HUES64 (cell line): ENCODE measurements at regions not wholly inside any gene's neighbourhood (a gene's known extent, or its start where the extent isn't known, plus 50 kb on each side); places are given as distances from the start of the nearest gene placed in this dataset.

ENCODE experiments used
- H3K27ac ChIP-seq: 2 replicates; pipeline ENCODE4 v1.7.0; 2013; ENCODE audit warnings: low read depth, low read length, inconsistent platforms
- H3K27me3 ChIP-seq: 2 replicates; pipeline ENCODE4 v1.6.1; 2013; ENCODE audit warnings: mild to moderate bottlenecking, low read length; ENCODE audit not compliant: insufficient read depth
- H3K36me3 ChIP-seq: 2 replicates; pipeline ENCODE4 v1.6.1; 2013; ENCODE audit warnings: mild to moderate bottlenecking, low read length; ENCODE audit not compliant: insufficient read depth
- H3K4me1 ChIP-seq: 2 replicates; pipeline ENCODE4 v1.6.1; 2013; ENCODE audit warnings: mild to moderate bottlenecking, low read length, moderate library complexity; ENCODE audit not compliant: insufficient read depth
- H3K4me3 ChIP-seq: 2 replicates; pipeline ENCODE4 v1.5.1; 2013; ENCODE audit warnings: mild to moderate bottlenecking, low read length, moderate library complexity
- H3K9ac ChIP-seq: 2 replicates; pipeline ENCODE4 v1.6.1; 2013; ENCODE audit warnings: mild to moderate bottlenecking, low read depth, low read length
- H3K9me3 ChIP-seq: 2 replicates; pipeline ENCODE4 v1.6.1; 2013; ENCODE audit warnings: low read depth, low read length; ENCODE audit not compliant: insufficient read depth
- WGBS: fragments of 150-250, 120-280 bp; methylation state at CpG from one replicate; pipeline ENCODE4 v1.1.7; 2013; ENCODE audit warnings: missing lambda C conversion rate; 5-methylcytosine and 5-hydroxymethylcytosine counted together

- H3K9me3 ChIP-seq, result no peaks in the 10 kb centered on the region
- H3K9ac ChIP-seq, result no peak overlapping the region
- no peaks in the 10 kb centered on the region for H3K27me3 ChIP-seq
- no peak overlapping the region for H3K4me3 ChIP-seq
- no peaks in the 10 kb centered on the region for H3K36me3 ChIP-seq
- H3K4me1 ChIP-seq, result no peaks in the 10 kb centered on the region
- H3K27ac ChIP-seq, result no peak overlapping the region
Measured at GRCh38 chr10:64977915-64978314, 1456.7 kb downstream of the REEP3 start.

DNA sequence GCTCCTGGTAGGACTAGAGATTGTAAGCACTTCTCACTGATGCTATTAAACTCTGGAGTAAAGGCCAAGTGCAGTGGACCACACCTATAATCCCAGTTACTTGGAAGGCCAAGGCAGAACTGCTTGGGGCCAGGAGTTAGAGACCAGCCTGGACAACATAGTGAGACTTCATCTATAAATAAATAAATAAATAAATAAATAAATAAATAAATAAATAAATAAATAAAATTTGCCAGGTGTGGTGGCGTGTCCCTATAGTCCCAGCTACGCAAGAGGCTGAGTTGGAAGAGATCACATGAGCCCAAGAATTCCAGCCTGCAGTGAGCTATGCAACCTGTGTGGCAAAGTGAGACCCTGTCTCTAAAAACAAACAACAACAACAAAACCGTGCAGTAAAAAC lies 1475.7 kb downstream of the REEP3 start:
- Histone ChIP-seq H3K27ac (no peak overlapping the region), H3K36me3 (no peaks in the 10 kb centered on the region), H3K4me3 (no peak overlapping the region), H3K4me1 (no peaks in the 10 kb centered on the region), H3K9ac (no peak overlapping the region), H3K27me3 (no peaks in the 10 kb centered on the region), H3K9me3 (no peaks in the 10 kb centered on the region)
- 99% methylated on average over 3 of the region's 3 CpGs for WGBS

DNA sequence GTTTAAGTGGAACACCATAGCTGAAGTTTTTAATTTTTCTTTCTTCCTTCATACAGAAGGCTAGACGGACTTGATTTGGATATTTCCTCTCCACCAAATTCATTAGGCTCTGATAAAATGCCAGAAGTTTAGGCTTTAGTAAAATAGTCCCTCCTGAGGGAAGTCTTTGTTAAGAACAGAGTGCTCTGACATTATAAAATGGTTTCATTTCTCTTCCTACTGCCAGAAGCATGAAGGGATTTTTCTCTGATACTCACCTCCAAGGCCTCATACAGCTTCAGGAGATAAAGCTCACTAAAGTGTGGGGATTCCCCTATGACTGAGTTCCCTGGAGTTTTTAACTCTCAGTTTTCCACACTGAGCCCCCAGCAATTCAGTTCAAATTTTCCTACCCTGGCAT lies 1489.6 kb downstream of the REEP3 start:
- Histone ChIP-seq H3K36me3 (no peaks in the 10 kb centered on the region), H3K4me1 (no peaks in the 10 kb centered on the region)
- WGBS, result no CpG with 5 or more reads among the region's 1 CpG

GRCh38 chr10:65017523-65017922 lies 1496.3 kb downstream of the REEP3 start:
- Histone ChIP-seq H3K27me3 (no peaks in the 10 kb centered on the region), H3K4me3 (no peak overlapping the region), H3K9me3 (peaks cover 4% of the 10 kb centered on the region; the same call in 1 of the 2 replicates), H3K27ac (no peak overlapping the region), H3K9ac (no peak overlapping the region), H3K4me1 (no peaks in the 10 kb centered on the region), H3K36me3 (no peaks in the 10 kb centered on the region)
- WGBS, result 96% methylated on average over 7 of the region's 7 CpGs

More for the DNA sequence above, 1489.6 kb downstream of the REEP3 start:
- H3K27ac ChIP-seq, result no peak overlapping the region
- no peaks in the 10 kb centered on the region for H3K9me3 ChIP-seq
- no peak overlapping the region for H3K4me3 ChIP-seq
- no peak overlapping the region for H3K9ac ChIP-seq
- H3K27me3 ChIP-seq, result no peaks in the 10 kb centered on the region

- Histone ChIP-seq H3K36me3 (no peaks in the 10 kb centered on the region), H3K9ac (no peak overlapping the region), H3K27me3 (no peaks in the 10 kb centered on the region)
Measured at GRCh38 chr10:65024886-65025285, 1503.7 kb downstream of the REEP3 start.

DNA sequence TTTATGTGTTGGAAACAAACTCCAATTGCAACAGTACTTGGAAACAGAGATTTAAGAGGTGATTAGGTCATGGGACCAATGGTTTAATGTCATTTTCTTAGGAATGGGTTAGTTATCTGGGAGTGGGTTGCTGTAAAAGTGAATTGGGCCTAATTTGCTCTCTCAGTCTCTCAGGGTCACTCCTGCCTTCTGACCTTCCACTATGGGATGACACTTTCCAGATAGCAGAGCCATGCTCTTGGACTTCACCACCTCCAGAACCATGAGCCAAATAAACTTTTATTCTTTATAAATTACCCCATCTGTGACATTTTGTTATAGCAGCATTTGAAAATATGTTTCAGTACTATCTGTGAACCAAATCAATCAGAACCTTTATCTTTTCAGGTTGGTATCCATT lies 1509.1 kb downstream of the REEP3 start:
- no peaks in the 10 kb centered on the region for H3K27me3 ChIP-seq
- no peaks in the 10 kb centered on the region for H3K4me1 ChIP-seq
- H3K4me3 ChIP-seq, result no peak overlapping the region
- peaks cover 25% of the 10 kb centered on the region for H3K9me3 ChIP-seq
- H3K27ac ChIP-seq, result no peak overlapping the region
- H3K36me3 ChIP-seq, result no peaks in the 10 kb centered on the region
- no peak overlapping the region for H3K9ac ChIP-seq

More at GRCh38 chr10:65024886-65025285, 1503.7 kb downstream of the REEP3 start:
- no peak overlapping the region for H3K27ac ChIP-seq
- H3K9me3 ChIP-seq, result peaks cover 5% of the 10 kb centered on the region; the same call in 1 of the 2 replicates
- no peak overlapping the region for H3K4me3 ChIP-seq
- no peaks in the 10 kb centered on the region for H3K4me1 ChIP-seq

- H3K27me3 ChIP-seq, result no peaks in the 10 kb centered on the region
- 90% methylated on average over 3 of the region's 4 CpGs for WGBS
- H3K9me3 ChIP-seq, result peaks cover 29% of the 10 kb centered on the region
- no peak overlapping the region for H3K9ac ChIP-seq
- H3K4me3 ChIP-seq, result no peak overlapping the region
- H3K36me3 ChIP-seq, result no peaks in the 10 kb centered on the region
- no peak overlapping the region for H3K27ac ChIP-seq
- H3K4me1 ChIP-seq, result no peaks in the 10 kb centered on the region
Measured at GRCh38 chr10:65032867-65033769, 1511.9 kb downstream of the REEP3 start.

DNA sequence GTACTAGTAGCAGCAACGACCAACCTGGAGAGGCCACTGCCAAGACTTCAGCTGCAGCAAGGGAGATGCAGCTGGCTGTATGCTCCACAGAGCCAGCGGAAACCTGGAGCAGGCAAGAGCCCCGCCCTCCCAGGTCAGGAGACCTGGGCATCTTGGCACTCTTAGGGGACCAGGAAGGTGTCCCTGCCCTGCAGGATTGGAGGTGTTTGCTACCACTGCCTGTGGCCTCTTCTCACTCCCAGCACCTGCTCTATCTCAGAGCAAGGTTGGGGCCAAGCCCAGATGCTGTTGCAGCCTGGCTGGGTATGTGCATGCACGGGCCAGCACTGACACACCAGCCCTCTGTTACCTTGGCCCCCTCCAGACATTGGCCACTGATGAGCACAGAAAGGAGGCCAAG lies 1512.8 kb downstream of the REEP3 start:
- 95% methylated on average over 4 of the region's 4 CpGs for WGBS
- Histone ChIP-seq H3K4me3 (no peak overlapping the region), H3K27me3 (no peaks in the 10 kb centered on the region), H3K4me1 (no peaks in the 10 kb centered on the region), H3K27ac (no peak overlapping the region), H3K9me3 (peaks cover 29% of the 10 kb centered on the region), H3K9ac (no peak overlapping the region), H3K36me3 (no peaks in the 10 kb centered on the region)

DNA sequence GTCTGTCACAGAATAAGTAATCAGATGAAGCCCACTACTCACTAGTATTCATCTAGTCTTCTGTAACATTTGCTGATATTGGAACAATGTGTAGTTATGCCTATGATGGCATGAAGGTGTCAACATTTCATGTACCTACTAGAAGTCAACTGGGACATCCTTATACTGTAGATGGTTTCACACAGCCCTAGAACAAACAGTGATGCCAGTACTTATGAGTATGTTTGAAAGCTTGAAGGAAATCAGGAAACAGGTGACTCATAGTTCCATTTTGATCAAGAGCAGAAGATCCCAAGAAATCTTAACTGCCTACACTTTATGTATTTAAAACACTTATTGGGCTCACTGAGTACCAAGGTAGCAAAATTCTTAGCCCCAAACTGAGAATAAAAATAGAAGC lies 1519.6 kb downstream of the REEP3 start:
- 0 out of 2 replicates have a peak, but pooled peaks cover 6% of the 10 kb centered on the region for H3K9me3 ChIP-seq
- H3K36me3 ChIP-seq, result no peaks in the 10 kb centered on the region
- H3K9ac ChIP-seq, result no peak overlapping the region
- H3K4me3 ChIP-seq, result no peak overlapping the region
- H3K27ac ChIP-seq, result no peak overlapping the region
- H3K4me1 ChIP-seq, result no peaks in the 10 kb centered on the region
- H3K27me3 ChIP-seq, result no peaks in the 10 kb centered on the region

GRCh38 chr10:65041307-65041706 lies 1520.1 kb downstream of the REEP3 start:
- Histone ChIP-seq H3K4me1 (no peaks in the 10 kb centered on the region), H3K27ac (no peak overlapping the region), H3K9ac (no peak overlapping the region), H3K9me3 (0 out of 2 replicates have a peak, but pooled peaks cover 6% of the 10 kb centered on the region), H3K4me3 (no peak overlapping the region), H3K36me3 (no peaks in the 10 kb centered on the region), H3K27me3 (no peaks in the 10 kb centered on the region)
- WGBS, result 100% methylated on average over 1 of the region's 1 CpG

GRCh38 chr10:65042496-65042895 lies 1521.3 kb downstream of the REEP3 start:
- no peaks in the 10 kb centered on the region for H3K27me3 ChIP-seq
- H3K36me3 ChIP-seq, result no peaks in the 10 kb centered on the region
- no peak overlapping the region for H3K27ac ChIP-seq
- H3K9ac ChIP-seq, result no peak overlapping the region
- no peak overlapping the region for H3K4me3 ChIP-seq
- no peaks in the 10 kb centered on the region for H3K4me1 ChIP-seq
- H3K9me3 ChIP-seq, result 0 out of 2 replicates have a peak, but pooled peaks cover 6% of the 10 kb centered on the region
